Endothelial cell of umbilical vein (primary cell): ENCODE measurements at regions not wholly inside any gene's neighbourhood (a gene's known extent, or its start where the extent isn't known, plus 50 kb on each side); places are given as distances from the start of the nearest gene placed in this dataset.
A peak's percentile ranks its signal among the peaks of the same experiment; 100 is the strongest.

Experiments
- BruUV-seq: library from RNA; stranded (reverse); fragments of 400-500 nt; replicated peaks from 2 replicates; lab custom pipeline; 2021; lab: Mats Ljungman, UMichigan
- CTCF ChIA-PET: fragments of 300-600, 350-600 bp; sonication (Branson Sonifier 250); formaldehyde crosslinking; loops from one replicate; lab custom pipeline; 2021; ENCODE audit warnings: antibody characterized with exemption, inconsistent platforms; lab: Charles Lee
- POLR2A ChIA-PET: fragments of 300-600, 350-600 bp; sonication (Branson Sonifier 250); formaldehyde crosslinking; loops from one replicate; lab custom pipeline; 2021; ENCODE audit warnings: antibody characterized with exemption, inconsistent platforms; lab: Charles Lee
- DNase-seq: peaks from one replicate; pipeline ENCODE4 v3.0.0-alpha.2; 2011; ENCODE audit warnings: low read depth, low spot score
- FAIRE-seq: peaks from 2 replicates; lab custom pipeline; 2011; peaks lifted over from hg19 to GRCh38; lab: Jason Lieb, UNC
- H2AFZ ChIP-seq: 2 replicates; pipeline ENCODE4 v1.6.0; 2012; ENCODE audit warnings: low read depth, low read length, control low read depth, inconsistent platforms
- H3K27ac ChIP-seq: 2 replicates; pipeline ENCODE4 v1.5.1; 2011; ENCODE audit warnings: low read depth, mild to moderate bottlenecking, control low read depth, low read length, moderate library complexity; ENCODE audit not compliant: insufficient read depth
- H3K27me3 ChIP-seq, 2 experiments: 2 replicates each; pipeline versions ENCODE4 v1.6.0 to v1.6.1; 2011; ENCODE audit warnings: low read length in 2 of 2, mixed read lengths in 1 of 2; ENCODE audit not compliant: control insufficient read depth in 2 of 2, insufficient read depth in 2 of 2
- H3K36me3 ChIP-seq, 2 experiments: 2 replicates in 1 of 2; 3 replicates in 1 of 2; pipeline ENCODE4 v1.5.1; 2011; ENCODE audit warnings: low read length in 2 of 2, mild to moderate bottlenecking in 1 of 2, moderate library complexity in 1 of 2; ENCODE audit not compliant: control insufficient read depth in 2 of 2, insufficient read depth in 2 of 2; ENCODE audit errors: extremely low read depth in 1 of 2
- H3K4me1 ChIP-seq: 3 replicates; pipeline ENCODE4 v1.5.1; 2011; ENCODE audit warnings: mild to moderate bottlenecking, low read length; ENCODE audit not compliant: control insufficient read depth, insufficient read depth; ENCODE audit errors: extremely low read depth
- H3K4me2 ChIP-seq: 2 replicates; pipeline ENCODE4 v1.6.1; 2011; ENCODE audit warnings: low read length, control low read depth, mixed read lengths; ENCODE audit not compliant: insufficient read depth
- H3K4me3 ChIP-seq, 3 experiments: fragments of 200-600 bp in 1 of 3; sonication (generic), shearing (Covaris generic) in 1 of 3; replicated peaks in 1 of 3; 2 replicates each; pipeline ENCODE4 v1.5.1; 2011 to 2016; ENCODE audit warnings: control low read depth in 3 of 3, low read length in 3 of 3, mild to moderate bottlenecking in 2 of 3, inconsistent platforms in 1 of 3, low read depth in 1 of 3, moderate library complexity in 1 of 3; ENCODE audit not compliant: insufficient read depth in 1 of 3
- H3K79me2 ChIP-seq: 2 replicates; pipeline ENCODE4 v1.6.0; 2012; ENCODE audit warnings: low read length, inconsistent platforms; ENCODE audit not compliant: control insufficient read depth, insufficient read depth
- H3K9ac ChIP-seq: replicated peaks from 2 replicates; pipeline ENCODE3; 2011; ENCODE audit warnings: low read length, control low read depth; ENCODE audit not compliant: insufficient read depth; ENCODE audit errors: extremely low read depth
- H3K9me1 ChIP-seq: replicated peaks from 3 replicates; pipeline ENCODE4 v1.6.0; 2011; ENCODE audit warnings: mild to moderate bottlenecking, low read length; ENCODE audit not compliant: control insufficient read depth, insufficient read depth; ENCODE audit errors: extremely low read depth
- H3K9me3 ChIP-seq: replicated peaks from 2 replicates; pipeline ENCODE4 v1.5.1; 2012; ENCODE audit warnings: low read length, inconsistent platforms; ENCODE audit not compliant: control insufficient read depth, insufficient read depth
- H4K20me1 ChIP-seq: replicated peaks from 2 replicates; pipeline ENCODE3; 2011; ENCODE audit warnings: mild to moderate bottlenecking, low read length; ENCODE audit not compliant: control insufficient read depth, insufficient read depth; ENCODE audit errors: extremely low read depth
- EZH2 ChIP-seq: IDR thresholded peaks from 2 replicates; pipeline ENCODE4 v1.6.1; 2012; ENCODE audit warnings: borderline replicate concordance, low read depth, mild to moderate bottlenecking, moderate library complexity, low read length, inconsistent platforms; ENCODE audit not compliant: severe bottlenecking
- FOS ChIP-seq: IDR thresholded peaks from 2 replicates; pipeline ENCODE4 v1.6.1; 2011; ENCODE audit warnings: mild to moderate bottlenecking, low read length, moderate library complexity, borderline replicate concordance; ENCODE audit not compliant: insufficient read depth
- GATA2 ChIP-seq: IDR thresholded peaks from 2 replicates; pipeline ENCODE4 v1.7.0; 2011; ENCODE audit warnings: low read depth, mild to moderate bottlenecking, moderate library complexity, mixed read lengths, low read length; ENCODE audit not compliant: insufficient read length, insufficient read depth
- JUN ChIP-seq: IDR thresholded peaks from 2 replicates; pipeline ENCODE4 v1.6.1; 2011; ENCODE audit warnings: borderline replicate concordance, low read depth; ENCODE audit not compliant: insufficient read length, insufficient read depth
- MYC ChIP-seq: IDR thresholded peaks from one replicate; pipeline ENCODE4 v1.6.1; 2011; ENCODE audit warnings: mild to moderate bottlenecking, low read depth, low read length
- POLR2A ChIP-seq: IDR thresholded peaks from 2 replicates; pipeline ENCODE4 v1.6.1; 2012; ENCODE audit warnings: low read depth, mild to moderate bottlenecking, control low read depth, low read length
- POLR2AphosphoS5 ChIP-seq: IDR thresholded peaks from 2 replicates; pipeline ENCODE4 v1.6.1; 2012; ENCODE audit warnings: low read depth, mild to moderate bottlenecking, control low read depth, low read length, moderate library complexity; ENCODE audit not compliant: insufficient read depth
- dilution Hi-C: fragments of 300-500 bp; cut with MboI; formaldehyde crosslinking; loops from one replicate; pipeline ENCODE4 v1.15.0; 2019; ENCODE audit warnings: low sequenced_read_pairs; ENCODE audit not compliant: extremely low pct_ligation_motif_present
- intact Hi-C: fragments of 100-400 bp; cut with micrococcal nuclease; formaldehyde crosslinking; loops from one replicate; pipeline ENCODE4 v1.10.0; 2022
- TF ChIP-seq, protein P1 (sequence below), 2 donors: IDR thresholded peaks; 1 replicate in 1 of 2; 2 replicates in 1 of 2; pipeline ENCODE4 v1.5.1; 2011; ENCODE audit warnings: low read length in 2 of 2, mild to moderate bottlenecking in 2 of 2, moderate library complexity in 2 of 2, control low read depth in 1 of 2, inconsistent platforms in 1 of 2, low read depth in 1 of 2; ENCODE audit not compliant: insufficient read depth in 1 of 2; ENCODE audit errors: extremely low read depth in 1 of 2
- TF ChIP-seq, protein P2 (sequence below): IDR thresholded peaks from 2 replicates; pipeline ENCODE4 v1.6.1; 2011; ENCODE audit not compliant: insufficient read depth, insufficient read length

DNA sequence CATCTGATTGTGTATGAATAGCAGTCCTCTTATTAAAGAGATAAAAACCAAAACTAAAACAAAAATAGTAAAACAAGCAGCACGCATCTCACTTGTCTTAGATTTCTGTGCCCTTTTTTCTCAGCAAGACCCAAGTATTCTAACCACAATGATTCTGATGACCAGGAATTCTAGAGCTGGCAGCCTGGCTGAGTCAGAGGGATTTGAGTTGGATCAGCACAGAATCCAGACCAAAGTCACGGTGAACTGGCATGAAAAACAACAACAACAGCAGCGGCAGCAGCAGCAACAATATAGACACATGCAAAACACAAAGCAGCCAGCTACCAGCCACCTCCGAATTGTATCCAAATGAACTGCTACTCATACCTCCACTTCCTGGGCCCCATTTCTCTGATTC, 360.5 kb downstream of the KCNRG start:
- no TSS peak for BruUV-seq
- intact Hi-C loops: no loop called here
- Histone ChIP-seq H3K4me1 (peaks cover 5% of the 10 kb centered on the region), H3K36me3 (no peaks in the 10 kb centered on the region), H3K9me3 (peaks cover under 1% of the 10 kb centered on the region), H2AFZ (no peak overlapping the region), H3K4me2 (no peak overlapping the region), H3K27ac (no peak overlapping the region), H4K20me1 (no peaks in the 10 kb centered on the region), H3K79me2 (no peaks in the 10 kb centered on the region), H3K9ac (no peak overlapping the region), H3K9me1 (no peaks in the 10 kb centered on the region), H3K27me3 (no peaks in the 10 kb centered on the region), H3K4me3 (no peak overlapping the region)
- DNase-seq: no peak
- dilution Hi-C loops: no loop called here
- ChIA-PET CTCF (no interaction called here), POLR2A (no interaction called here)
- peak; percentile 48 for FAIRE-seq
- TF ChIP-seq JUN: no peak
- TF ChIP-seq POLR2AphosphoS5: no peak
- no peak for TF ChIP-seq FOS
- no peak for TF ChIP-seq GATA2
- no peak for TF ChIP-seq POLR2A
- TF ChIP-seq, protein P1, sequence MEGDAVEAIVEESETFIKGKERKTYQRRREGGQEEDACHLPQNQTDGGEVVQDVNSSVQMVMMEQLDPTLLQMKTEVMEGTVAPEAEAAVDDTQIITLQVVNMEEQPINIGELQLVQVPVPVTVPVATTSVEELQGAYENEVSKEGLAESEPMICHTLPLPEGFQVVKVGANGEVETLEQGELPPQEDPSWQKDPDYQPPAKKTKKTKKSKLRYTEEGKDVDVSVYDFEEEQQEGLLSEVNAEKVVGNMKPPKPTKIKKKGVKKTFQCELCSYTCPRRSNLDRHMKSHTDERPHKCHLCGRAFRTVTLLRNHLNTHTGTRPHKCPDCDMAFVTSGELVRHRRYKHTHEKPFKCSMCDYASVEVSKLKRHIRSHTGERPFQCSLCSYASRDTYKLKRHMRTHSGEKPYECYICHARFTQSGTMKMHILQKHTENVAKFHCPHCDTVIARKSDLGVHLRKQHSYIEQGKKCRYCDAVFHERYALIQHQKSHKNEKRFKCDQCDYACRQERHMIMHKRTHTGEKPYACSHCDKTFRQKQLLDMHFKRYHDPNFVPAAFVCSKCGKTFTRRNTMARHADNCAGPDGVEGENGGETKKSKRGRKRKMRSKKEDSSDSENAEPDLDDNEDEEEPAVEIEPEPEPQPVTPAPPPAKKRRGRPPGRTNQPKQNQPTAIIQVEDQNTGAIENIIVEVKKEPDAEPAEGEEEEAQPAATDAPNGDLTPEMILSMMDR (IDR thresholded peaks at IDR 0.05; ENCODE audit: extremely low read depth in 1 of 2, insufficient read depth in 1 of 2, low read depth in 1 of 2, low read length in 2 of 2): no peak
- TF ChIP-seq MYC: no peak
- TF ChIP-seq EZH2: no peak
- TF ChIP-seq, protein P2, sequence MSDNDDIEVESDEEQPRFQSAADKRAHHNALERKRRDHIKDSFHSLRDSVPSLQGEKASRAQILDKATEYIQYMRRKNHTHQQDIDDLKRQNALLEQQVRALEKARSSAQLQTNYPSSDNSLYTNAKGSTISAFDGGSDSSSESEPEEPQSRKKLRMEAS: no peak
